ENCODE measurements at regions not wholly inside any gene's neighbourhood (a gene's known extent, or its start where the extent isn't known, plus 50 kb on each side); places are given as distances from the start of the nearest gene placed in this dataset.

- TF ChIP-seq CTCF (conservative IDR thresholded peaks at IDR 0.05) = no peak
- no peak for DNase-seq (ENCODE audit: extremely low spot score, unreplicated experiment)
- Mint-ChIP-seq H3K36me3 (peaks cover 6% of the 10 kb centered on the region), H3K4me1 (ENCODE audit: unreplicated experiment) (no peaks in the 10 kb centered on the region), H3K27ac (no peak overlapping the region), H3K27me3 (no peaks in the 10 kb centered on the region), H3K9me3 (no peaks in the 10 kb centered on the region), H3K4me3 (no peak overlapping the region)
These were observed 53.2 kb downstream of the DNAAF9 start for GRCh38 chr20:3354247-3354646.

- no peaks in the 10 kb centered on the region for H3K27me3 Mint-ChIP-seq
- no peak for TF ChIP-seq CTCF (conservative IDR thresholded peaks at IDR 0.05)
These were observed 53.8 kb downstream of the DNAAF9 start for GRCh38 chr20:3353646-3354045.

GRCh38 chr20:3352202-3352601, 55.3 kb downstream of the DNAAF9 start:
- Mint-ChIP-seq H3K27me3 (no peaks in the 10 kb centered on the region), H3K36me3 (peaks cover under 1% of the 10 kb centered on the region), H3K4me1 (ENCODE audit: unreplicated experiment) (no peaks in the 10 kb centered on the region), H3K9me3 (no peaks in the 10 kb centered on the region), H3K27ac (no peak overlapping the region), H3K4me3 (no peak overlapping the region)
- no peak for TF ChIP-seq CTCF (conservative IDR thresholded peaks at IDR 0.05)
- no peak for DNase-seq (ENCODE audit: extremely low spot score, unreplicated experiment)

More at GRCh38 chr20:3353646-3354045, 53.8 kb downstream of the DNAAF9 start:
- Mint-ChIP-seq H3K27ac (no peak overlapping the region), H3K4me1 (ENCODE audit: unreplicated experiment) (no peaks in the 10 kb centered on the region), H3K36me3 (peaks cover 3% of the 10 kb centered on the region), H3K4me3 (no peak overlapping the region), H3K9me3 (no peaks in the 10 kb centered on the region)
- no peak for DNase-seq (ENCODE audit: extremely low spot score, unreplicated experiment)

- Mint-ChIP-seq H3K36me3 (peaks cover 12% of the 10 kb centered on the region), H3K4me3 (no peak overlapping the region), H3K4me1 (ENCODE audit: unreplicated experiment) (no peaks in the 10 kb centered on the region), H3K9me3 (no peaks in the 10 kb centered on the region), H3K27me3 (no peaks in the 10 kb centered on the region), H3K27ac (no peak overlapping the region)
- DNase-seq (ENCODE audit: extremely low spot score, unreplicated experiment) = no peak
- no peak for TF ChIP-seq CTCF (conservative IDR thresholded peaks at IDR 0.05)
These were observed 57.0 kb downstream of the DNAAF9 start for GRCh38 chr20:3350422-3350821.

- H3K4me3 Mint-ChIP-seq = no peak overlapping the region
- H3K36me3 Mint-ChIP-seq = peaks cover 14% of the 10 kb centered on the region
- no peak for TF ChIP-seq CTCF (conservative IDR thresholded peaks at IDR 0.05)
- no peak for DNase-seq (ENCODE audit: extremely low spot score, unreplicated experiment)
- no peak overlapping the region for H3K27ac Mint-ChIP-seq
- H3K9me3 Mint-ChIP-seq = no peaks in the 10 kb centered on the region
- no peaks in the 10 kb centered on the region for H3K27me3 Mint-ChIP-seq
- no peaks in the 10 kb centered on the region for H3K4me1 Mint-ChIP-seq (ENCODE audit: unreplicated experiment)
These were observed 57.7 kb downstream of the DNAAF9 start for GRCh38 chr20:3349786-3350185.

GRCh38 chr20:3342766-3343165, 64.7 kb downstream of the DNAAF9 start:
- H3K36me3 Mint-ChIP-seq = peaks cover 40% of the 10 kb centered on the region
- H3K27ac Mint-ChIP-seq = no peak overlapping the region
- no peak overlapping the region for H3K4me3 Mint-ChIP-seq

More at GRCh38 chr20:3342766-3343165, 64.7 kb downstream of the DNAAF9 start:
- H3K27me3 Mint-ChIP-seq = no peaks in the 10 kb centered on the region
- H3K4me1 Mint-ChIP-seq (ENCODE audit: unreplicated experiment) = no peaks in the 10 kb centered on the region
- H3K9me3 Mint-ChIP-seq = no peaks in the 10 kb centered on the region
- TF ChIP-seq CTCF (conservative IDR thresholded peaks at IDR 0.05) = no peak
- no peak for DNase-seq (ENCODE audit: extremely low spot score, unreplicated experiment)
